ENCODE measurements at regions not wholly inside any gene's neighbourhood (a gene's known extent, or its start where the extent isn't known, plus 50 kb on each side); places are given as distances from the start of the nearest gene placed in this dataset.
A peak's percentile ranks its signal among the peaks of the same experiment; 100 is the strongest.

DNA sequence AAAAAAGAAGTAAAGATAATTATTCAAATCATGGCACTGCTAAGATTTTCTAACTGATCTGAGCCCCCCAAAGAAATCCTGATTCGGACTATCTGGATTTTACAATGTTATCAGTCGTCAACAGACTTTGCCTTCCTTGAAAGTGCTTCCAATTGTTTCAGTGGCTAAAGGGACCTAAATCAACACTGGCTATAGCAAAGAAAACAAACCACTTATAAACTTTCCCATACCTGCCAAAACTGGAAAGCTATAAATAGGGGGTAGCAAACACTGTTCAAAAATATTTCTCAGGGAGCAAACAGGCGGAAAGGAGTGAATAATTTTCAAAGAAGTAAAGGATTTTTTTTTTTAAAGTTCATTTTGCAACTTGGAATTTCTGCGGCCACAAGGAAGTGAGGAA is 105.6 kb upstream of the LIFR start (continued):
- no peak for TF ChIP-seq KLF7 (tag by site-specific recombination; IDR thresholded peaks at IDR 0.05; ENCODE audit: borderline replicate concordance)

GRCh38 chr5:38663249-38663648 is 106.8 kb upstream of the LIFR start:
- Histone ChIP-seq H3K4me3 (ENCODE audit: low read depth, low read length) (no peak overlapping the region), H3K27ac (ENCODE audit: extremely low read depth, low read depth, low read length) (no peak overlapping the region), H3K9me3 (ENCODE audit: control insufficient read depth, insufficient read depth, low read depth, low read length) (no peaks in the 10 kb centered on the region), H3K4me1 (ENCODE audit: control insufficient read depth, insufficient read depth, low read length) (peaks cover 13% of the 10 kb centered on the region), H3K36me3 (ENCODE audit: control insufficient read depth in 2 of 2, insufficient read depth in 1 of 2, low read length in 2 of 2) (no peaks in the 10 kb centered on the region)
- POLR2A ChIA-PET = no interaction called here
- TF ChIP-seq, protein P1, sequence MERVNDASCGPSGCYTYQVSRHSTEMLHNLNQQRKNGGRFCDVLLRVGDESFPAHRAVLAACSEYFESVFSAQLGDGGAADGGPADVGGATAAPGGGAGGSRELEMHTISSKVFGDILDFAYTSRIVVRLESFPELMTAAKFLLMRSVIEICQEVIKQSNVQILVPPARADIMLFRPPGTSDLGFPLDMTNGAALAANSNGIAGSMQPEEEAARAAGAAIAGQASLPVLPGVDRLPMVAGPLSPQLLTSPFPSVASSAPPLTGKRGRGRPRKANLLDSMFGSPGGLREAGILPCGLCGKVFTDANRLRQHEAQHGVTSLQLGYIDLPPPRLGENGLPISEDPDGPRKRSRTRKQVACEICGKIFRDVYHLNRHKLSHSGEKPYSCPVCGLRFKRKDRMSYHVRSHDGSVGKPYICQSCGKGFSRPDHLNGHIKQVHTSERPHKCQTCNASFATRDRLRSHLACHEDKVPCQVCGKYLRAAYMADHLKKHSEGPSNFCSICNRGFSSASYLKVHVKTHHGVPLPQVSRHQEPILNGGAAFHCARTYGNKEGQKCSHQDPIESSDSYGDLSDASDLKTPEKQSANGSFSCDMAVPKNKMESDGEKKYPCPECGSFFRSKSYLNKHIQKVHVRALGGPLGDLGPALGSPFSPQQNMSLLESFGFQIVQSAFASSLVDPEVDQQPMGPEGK (tag by site-specific recombination; IDR thresholded peaks at IDR 0.05) = no peak
- no peak for TF ChIP-seq ZBTB48 (tag by site-specific recombination; IDR thresholded peaks at IDR 0.05)
- no peak for TF ChIP-seq WT1 (tag by site-specific recombination; IDR thresholded peaks at IDR 0.05)
- TF ChIP-seq FEZF1 (tag by site-specific recombination; IDR thresholded peaks at IDR 0.05) = no peak
- TF ChIP-seq ZNF677 (tag by site-specific recombination; IDR thresholded peaks at IDR 0.05) = no peak
- no peak for TF ChIP-seq ZNF704 (tag by site-specific recombination; IDR thresholded peaks at IDR 0.05)
- TF ChIP-seq ZNF624 (tag by site-specific recombination; IDR thresholded peaks at IDR 0.05) = no peak
- TF ChIP-seq ZNF76 (tag by site-specific recombination; IDR thresholded peaks at IDR 0.05; ENCODE audit: borderline replicate concordance, low read depth) = no peak
- TF ChIP-seq ZNF768 (tag by site-specific recombination; IDR thresholded peaks at IDR 0.05) = no peak
- TF ChIP-seq ZNF837 (tag by site-specific recombination; IDR thresholded peaks at IDR 0.05) = no peak
- TF ChIP-seq ZNF501 (tag by site-specific recombination; IDR thresholded peaks at IDR 0.05) = no peak
- no peak for TF ChIP-seq YY2 (tag by site-specific recombination; IDR thresholded peaks at IDR 0.05)
- TF ChIP-seq PRDM1 (tag by site-specific recombination; IDR thresholded peaks at IDR 0.05) = no peak
- no peak for TF ChIP-seq ZNF521 (tag by site-specific recombination; IDR thresholded peaks at IDR 0.05)
- TF ChIP-seq, protein P2, sequence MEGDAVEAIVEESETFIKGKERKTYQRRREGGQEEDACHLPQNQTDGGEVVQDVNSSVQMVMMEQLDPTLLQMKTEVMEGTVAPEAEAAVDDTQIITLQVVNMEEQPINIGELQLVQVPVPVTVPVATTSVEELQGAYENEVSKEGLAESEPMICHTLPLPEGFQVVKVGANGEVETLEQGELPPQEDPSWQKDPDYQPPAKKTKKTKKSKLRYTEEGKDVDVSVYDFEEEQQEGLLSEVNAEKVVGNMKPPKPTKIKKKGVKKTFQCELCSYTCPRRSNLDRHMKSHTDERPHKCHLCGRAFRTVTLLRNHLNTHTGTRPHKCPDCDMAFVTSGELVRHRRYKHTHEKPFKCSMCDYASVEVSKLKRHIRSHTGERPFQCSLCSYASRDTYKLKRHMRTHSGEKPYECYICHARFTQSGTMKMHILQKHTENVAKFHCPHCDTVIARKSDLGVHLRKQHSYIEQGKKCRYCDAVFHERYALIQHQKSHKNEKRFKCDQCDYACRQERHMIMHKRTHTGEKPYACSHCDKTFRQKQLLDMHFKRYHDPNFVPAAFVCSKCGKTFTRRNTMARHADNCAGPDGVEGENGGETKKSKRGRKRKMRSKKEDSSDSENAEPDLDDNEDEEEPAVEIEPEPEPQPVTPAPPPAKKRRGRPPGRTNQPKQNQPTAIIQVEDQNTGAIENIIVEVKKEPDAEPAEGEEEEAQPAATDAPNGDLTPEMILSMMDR (tag by site-specific recombination; IDR thresholded peaks at IDR 0.05) = no peak
- no peak for TF ChIP-seq ZNF843 (tag by site-specific recombination; IDR thresholded peaks at IDR 0.05)
- CTCF ChIA-PET = interaction anchor here (1.3 kb wide), 1 partner anchor 258 kb away, joined by 4 read pairs; no protein-coding TSS in a partner anchor

DNA sequence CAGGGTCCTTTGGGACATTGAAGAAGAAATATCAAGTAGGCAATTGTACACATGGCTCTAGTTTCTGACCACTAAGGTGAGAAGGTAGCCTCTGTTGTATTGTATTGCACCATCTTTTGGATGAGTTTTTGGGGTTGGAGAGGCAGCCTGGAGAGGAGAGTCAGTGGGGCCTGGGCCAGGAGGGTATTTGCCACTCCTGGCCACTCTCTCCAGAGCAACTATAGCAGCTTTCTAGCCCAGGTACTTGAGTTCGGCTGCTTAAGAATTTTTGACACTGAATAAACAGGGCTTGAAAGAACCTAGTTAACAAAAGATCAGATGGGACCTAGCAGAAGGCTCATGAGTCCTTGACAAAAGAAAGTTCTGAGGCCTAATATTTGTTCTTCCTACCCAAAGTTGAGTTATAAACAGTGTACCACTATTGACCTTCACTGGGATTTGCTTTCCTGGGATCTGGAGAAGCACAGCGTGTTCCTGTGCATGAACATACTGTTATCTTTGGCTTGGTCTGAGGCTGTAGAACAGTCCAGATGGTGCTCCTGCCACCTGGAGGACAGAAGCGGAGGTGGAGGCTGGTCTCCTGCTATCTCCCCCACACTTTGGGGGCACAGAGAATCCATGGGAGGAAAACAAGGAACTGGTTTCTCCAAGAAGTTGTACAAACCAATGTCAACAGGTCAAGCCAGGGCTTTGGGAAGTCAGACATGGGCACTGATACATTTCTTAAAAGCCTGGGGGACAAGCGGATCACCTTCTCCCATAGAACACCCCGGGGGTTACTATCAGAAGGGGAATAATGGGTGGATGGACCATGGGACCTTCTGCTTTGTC is 110.4 kb upstream of the LIFR start:
- H3K4me1 ChIP-seq (ENCODE audit: control insufficient read depth, insufficient read depth, low read length) = peaks cover 5% of the 10 kb centered on the region
- ChIA-PET CTCF (interaction anchor here (0.7 to 7.3 kb wide), 14 partner anchors 9 to 458 kb away, joined by 3 to 70 read pairs (median 4); no protein-coding TSS in a partner anchor), POLR2A (no interaction called here)
- no peaks in the 10 kb centered on the region for H3K9me3 ChIP-seq (ENCODE audit: control insufficient read depth, insufficient read depth, low read depth, low read length)
- H3K27ac ChIP-seq (ENCODE audit: extremely low read depth, low read depth, low read length) = no peak overlapping the region
- H3K4me3 ChIP-seq (ENCODE audit: low read depth, low read length) = no peak overlapping the region
- no peaks in the 10 kb centered on the region for H3K36me3 ChIP-seq (ENCODE audit: control insufficient read depth in 2 of 2, insufficient read depth in 1 of 2, low read length in 2 of 2)
- TF ChIP-seq ZNF654 (tag by site-specific recombination; IDR thresholded peaks at IDR 0.05; ENCODE audit: low read depth) (peak; percentile 50), HOXD13 (CRISPR knock-in tag; IDR thresholded peaks at IDR 0.05; ENCODE audit: borderline replicate concordance) (no peak), ZBTB20 (tag by site-specific recombination; IDR thresholded peaks at IDR 0.05) (no peak), PRDM10 (tag by site-specific recombination; IDR thresholded peaks at IDR 0.05) (no peak), ZNF221 (tag by site-specific recombination; IDR thresholded peaks at IDR 0.05; ENCODE audit: borderline replicate concordance) (no peak), KLF10 (tag by site-specific recombination; IDR thresholded peaks at IDR 0.05) (no peak), ZNF768 (tag by site-specific recombination; IDR thresholded peaks at IDR 0.05) (0 out of 2 replicates have a peak, but pooled peaks have one; percentile 62), ZNF16 (tag by site-specific recombination; IDR thresholded peaks at IDR 0.05; ENCODE audit: low read depth) (no peak), ZNF610 (tag by site-specific recombination; IDR thresholded peaks at IDR 0.05; ENCODE audit: borderline replicate concordance) (no peak), ZIC2 (tag by site-specific recombination; IDR thresholded peaks at IDR 0.05) (no peak)
